SK-N-MC (cell line): ENCODE measurements at regions not wholly inside any gene's neighbourhood (a gene's known extent, or its start where the extent isn't known, plus 50 kb on each side); places are given as distances from the start of the nearest gene placed in this dataset.

Experiments used
- FOXP2 ChIP-seq: optimal IDR thresholded peaks from 2 replicates; pipeline ENCODE3; 2011; ENCODE audit warnings: mild to moderate bottlenecking, moderate library complexity; ENCODE audit not compliant: insufficient read depth; ENCODE audit errors: extremely low read length, control extremely low read depth
- POLR2AphosphoS5 ChIP-seq: IDR thresholded peaks from 2 replicates; pipeline ENCODE4 v1.6.1; 2012; ENCODE audit warnings: mild to moderate bottlenecking, low read depth, low read length, borderline replicate concordance

- no peak for TF ChIP-seq POLR2AphosphoS5
- no peak for TF ChIP-seq FOXP2
These were observed 196.4 kb upstream of the RREB1 start for GRCh38 chr6:6911391-6911790.
